Trophoblast cell (in vitro differentiated cells and primary cell): ENCODE measurements at regions not wholly inside any gene's neighbourhood (a gene's known extent, or its start where the extent isn't known, plus 50 kb on each side); places are given as distances from the start of the nearest gene placed in this dataset.

Source experiments
- DNase-seq, 2 donors: peaks; one replicate each; pipeline ENCODE4 v3.0.0-alpha.2; 2016
- H2AFZ ChIP-seq: 2 replicates; pipeline ENCODE4 v1.6.1; 2013; ENCODE audit warnings: low read length, moderate library complexity, mild to moderate bottlenecking; ENCODE audit not compliant: insufficient read depth, poor library complexity
- H2AK5ac ChIP-seq: 2 replicates; pipeline ENCODE4 v1.6.1; 2013; ENCODE audit warnings: mild to moderate bottlenecking, low read length
- H2BK120ac ChIP-seq: 2 replicates; pipeline ENCODE4 v1.6.1; 2013; ENCODE audit warnings: low read length, mild to moderate bottlenecking, moderate library complexity; ENCODE audit not compliant: insufficient read depth, poor library complexity
- H2BK12ac ChIP-seq: 2 replicates; pipeline ENCODE4 v1.6.1; 2013; ENCODE audit warnings: mild to moderate bottlenecking, low read length, moderate library complexity
- H2BK5ac ChIP-seq: 2 replicates; pipeline ENCODE4 v1.6.1; 2013; ENCODE audit warnings: low read length, low read depth, moderate library complexity, mild to moderate bottlenecking; ENCODE audit not compliant: poor library complexity
- H3K14ac ChIP-seq: 2 replicates; pipeline ENCODE4 v1.6.1; 2013; ENCODE audit warnings: mild to moderate bottlenecking, low read length
- H3K18ac ChIP-seq: 2 replicates; pipeline ENCODE4 v1.6.1; 2013; ENCODE audit warnings: mild to moderate bottlenecking, low read length
- H3K23ac ChIP-seq: 2 replicates; pipeline ENCODE4 v1.6.1; 2013; ENCODE audit warnings: low read length
- H3K27ac ChIP-seq: 2 replicates; pipeline ENCODE4 v1.5.1; 2013; ENCODE audit warnings: low read depth, mild to moderate bottlenecking, inconsistent platforms, low read length, moderate library complexity
- H3K27me3 ChIP-seq: 2 replicates; pipeline ENCODE4 v1.6.1; 2013; ENCODE audit warnings: inconsistent platforms, mild to moderate bottlenecking, low read length, moderate library complexity; ENCODE audit not compliant: insufficient read depth
- H3K36me3 ChIP-seq, 2 experiments: 1 replicate in 1 of 2; 2 replicates in 1 of 2; pipeline ENCODE4 v1.6.1; 2013; ENCODE audit warnings: low read length in 2 of 2, mild to moderate bottlenecking in 2 of 2, moderate library complexity in 1 of 2; ENCODE audit not compliant: insufficient read depth in 2 of 2, control insufficient read depth in 1 of 2
- H3K4ac ChIP-seq: 2 replicates; pipeline ENCODE4 v1.6.1; 2013; ENCODE audit warnings: low read depth, mild to moderate bottlenecking, low read length, moderate library complexity
- H3K4me1 ChIP-seq, 2 experiments: 1 replicate in 1 of 2; 2 replicates in 1 of 2; pipeline ENCODE4 v1.6.1; 2013; ENCODE audit warnings: low read length in 2 of 2, mild to moderate bottlenecking in 2 of 2, moderate library complexity in 1 of 2; ENCODE audit not compliant: insufficient read depth in 2 of 2, control insufficient read depth in 1 of 2
- H3K4me2 ChIP-seq: 2 replicates; pipeline ENCODE4 v1.6.1; 2013; ENCODE audit warnings: inconsistent platforms, mild to moderate bottlenecking, low read length, moderate library complexity
- H3K4me3 ChIP-seq: 2 replicates; pipeline ENCODE4 v1.5.1; 2013; ENCODE audit warnings: mild to moderate bottlenecking, low read depth, low read length, inconsistent platforms
- H3K79me1 ChIP-seq: one replicate; pipeline ENCODE4 v1.6.1; 2013; ENCODE audit warnings: low read length
- H3K79me2 ChIP-seq: 2 replicates; pipeline ENCODE4 v1.6.1; 2013; ENCODE audit warnings: low read length, mild to moderate bottlenecking; ENCODE audit not compliant: control insufficient read depth, insufficient read depth, poor library complexity
- H3K9ac ChIP-seq: 2 replicates; pipeline ENCODE4 v1.6.1; 2013; ENCODE audit warnings: mild to moderate bottlenecking, low read length
- H3K9me3 ChIP-seq: 2 replicates; pipeline ENCODE4 v1.6.1; 2013; ENCODE audit warnings: low read depth, mild to moderate bottlenecking, control low read depth, inconsistent platforms, low read length; ENCODE audit not compliant: insufficient read depth
- H4K12ac ChIP-seq: 2 replicates; pipeline ENCODE4 v1.6.1; 2013; ENCODE audit warnings: low read depth, mild to moderate bottlenecking, low read length, moderate library complexity
- H4K8ac ChIP-seq: 2 replicates; pipeline ENCODE4 v1.6.1; 2013; ENCODE audit warnings: low read depth, mild to moderate bottlenecking, low read length, moderate library complexity
- H4K91ac ChIP-seq: one replicate; pipeline ENCODE4 v1.6.1; 2013; ENCODE audit warnings: low read depth, mild to moderate bottlenecking, low read length, moderate library complexity
- WGBS: extraction: QIAGEN DNeasy Blood & Tissue Kit; methylation state at CpG from one replicate; pipeline ENCODE4 v1.1.7; 2013; ENCODE audit warnings: missing lambda C conversion rate; ENCODE audit not compliant: insufficient read length, insufficient coverage; ENCODE audit errors: extremely low coverage; 5-methylcytosine and 5-hydroxymethylcytosine counted together

- no peak overlapping the region for H2BK12ac ChIP-seq
- peak overlapping the region; percentile 54 for H2BK5ac ChIP-seq
- no peak overlapping the region for H4K12ac ChIP-seq
- H3K4me3 ChIP-seq = no peak overlapping the region
- no peak overlapping the region for H3K4ac ChIP-seq
- H2BK120ac ChIP-seq = no peak overlapping the region
- H3K18ac ChIP-seq = no peak overlapping the region
- H3K27me3 ChIP-seq = no peaks in the 10 kb centered on the region
- H2AK5ac ChIP-seq = no peak overlapping the region
- H3K23ac ChIP-seq = no peak overlapping the region
- H3K14ac ChIP-seq = no peak overlapping the region
- H4K8ac ChIP-seq = no peak overlapping the region
- peaks cover 8% of the 10 kb centered on the region for H3K79me1 ChIP-seq
- H4K91ac ChIP-seq = no peak overlapping the region
- no peaks in the 10 kb centered on the region for H3K79me2 ChIP-seq
- H3K9ac ChIP-seq = no peak overlapping the region
- peaks cover 17 to 21% of the 10 kb centered on the region in 2 experiments for H3K4me1 ChIP-seq
- peak overlapping the region; percentile 45 for H3K27ac ChIP-seq
- H2AFZ ChIP-seq = no peak overlapping the region
- no CpG with 5 or more reads among the region's 5 CpGs for WGBS
- no peak overlapping the region for H3K4me2 ChIP-seq
- H3K9me3 ChIP-seq = no peaks in the 10 kb centered on the region
- H3K36me3 ChIP-seq = no peaks in the 10 kb centered on the region
- no peak for DNase-seq
These were observed 271.5 kb downstream of the GAS1 start for GRCh38 chr9:86675805-86676204.

- no peak overlapping the region for H2AFZ ChIP-seq
- no peaks in the 10 kb centered on the region for H3K9me3 ChIP-seq
- H3K79me2 ChIP-seq = no peaks in the 10 kb centered on the region
- H3K4me3 ChIP-seq = no peak overlapping the region
- no peak overlapping the region for H4K12ac ChIP-seq
- no peak overlapping the region for H2BK5ac ChIP-seq
- H3K27me3 ChIP-seq = no peaks in the 10 kb centered on the region
- peaks cover 17 to 21% of the 10 kb centered on the region in 2 experiments for H3K4me1 ChIP-seq
- no peak overlapping the region for H4K8ac ChIP-seq
- no peak overlapping the region for H4K91ac ChIP-seq
- peaks cover 8% of the 10 kb centered on the region for H3K79me1 ChIP-seq
- H3K23ac ChIP-seq = no peak overlapping the region
- H3K4ac ChIP-seq = no peak overlapping the region
- no peak overlapping the region for H3K9ac ChIP-seq
- H3K27ac ChIP-seq = no peak overlapping the region
- no peak overlapping the region for H3K18ac ChIP-seq
- no peak overlapping the region for H2AK5ac ChIP-seq
- no peak overlapping the region for H2BK120ac ChIP-seq
- H3K4me2 ChIP-seq = peak overlapping the region; percentile 28
- H3K14ac ChIP-seq = no peak overlapping the region
- no CpG with 5 or more reads among the region's 2 CpGs for WGBS
- no peak overlapping the region for H2BK12ac ChIP-seq
- H3K36me3 ChIP-seq = no peaks in the 10 kb centered on the region
- DNase-seq = no peak
These were observed 272.8 kb downstream of the GAS1 start for GRCh38 chr9:86674487-86674886.

GRCh38 chr9:86672966-86673365 is 274.3 kb downstream of the GAS1 start:
- Histone ChIP-seq H3K4ac (no peak overlapping the region), H4K8ac (no peak overlapping the region), H3K18ac (no peak overlapping the region), H2AK5ac (no peak overlapping the region), H4K12ac (no peak overlapping the region), H3K79me1 (peaks cover 8% of the 10 kb centered on the region), H2AFZ (no peak overlapping the region), H4K91ac (no peak overlapping the region), H3K23ac (no peak overlapping the region), H3K14ac (no peak overlapping the region), H3K9ac (no peak overlapping the region), H2BK12ac (peak overlapping the region; percentile 34), H3K4me2 (no peak overlapping the region), H3K4me1 (peaks cover 17 to 21% of the 10 kb centered on the region in 2 experiments), H2BK120ac (no peak overlapping the region), H3K36me3 (no peaks in the 10 kb centered on the region), H2BK5ac (no peak overlapping the region), H3K27ac (no peak overlapping the region), H3K9me3 (no peaks in the 10 kb centered on the region), H3K4me3 (no peak overlapping the region), H3K27me3 (no peaks in the 10 kb centered on the region), H3K79me2 (no peaks in the 10 kb centered on the region)
- no CpG with 5 or more reads among the region's 2 CpGs for WGBS
- DNase-seq = no peak

- Histone ChIP-seq H3K4me3 (no peak overlapping the region), H2BK120ac (peak overlapping the region; percentile 31), H3K23ac (no peak overlapping the region), H3K9me3 (no peaks in the 10 kb centered on the region), H3K4ac (no peak overlapping the region), H2BK12ac (peak overlapping the region; percentile 58), H4K8ac (no peak overlapping the region), H3K14ac (no peak overlapping the region), H3K79me1 (peaks cover 8% of the 10 kb centered on the region), H3K4me1 (peaks cover 17 to 21% of the 10 kb centered on the region in 2 experiments), H3K79me2 (no peaks in the 10 kb centered on the region), H3K27ac (no peak overlapping the region), H2BK5ac (no peak overlapping the region), H3K4me2 (no peak overlapping the region), H3K18ac (no peak overlapping the region), H3K9ac (no peak overlapping the region), H2AK5ac (no peak overlapping the region), H4K12ac (no peak overlapping the region), H4K91ac (no peak overlapping the region), H2AFZ (no peak overlapping the region), H3K27me3 (no peaks in the 10 kb centered on the region), H3K36me3 (no peaks in the 10 kb centered on the region)
- no CpG with 5 or more reads among the region's 9 CpGs for WGBS
- DNase-seq = no peak
These were observed 275.0 kb downstream of the GAS1 start for GRCh38 chr9:86672301-86672700.
